Mesenchymal stem cell (in vitro differentiated cells and primary cell): ENCODE measurements at regions not wholly inside any gene's neighbourhood (a gene's known extent, or its start where the extent isn't known, plus 50 kb on each side); places are given as distances from the start of the nearest gene placed in this dataset.

ENCODE experiments used
- DNase-seq: peaks from one replicate; pipeline ENCODE4 v3.0.0-alpha.2; 2013
- H2AFZ ChIP-seq: one replicate; pipeline ENCODE4 v1.6.1; 2013; ENCODE audit warnings: low read depth, mild to moderate bottlenecking, control low read depth, inconsistent platforms, low read length, moderate library complexity
- H2AK5ac ChIP-seq: 2 replicates; pipeline ENCODE4 v1.6.1; 2013; ENCODE audit warnings: low read length, moderate library complexity, mild to moderate bottlenecking, inconsistent platforms; ENCODE audit not compliant: severe bottlenecking
- H2BK120ac ChIP-seq: one replicate; pipeline ENCODE4 v1.6.1; 2013; ENCODE audit warnings: low read depth, mild to moderate bottlenecking, inconsistent platforms, low read length, moderate library complexity
- H2BK12ac ChIP-seq, 2 experiments: one replicate each; pipeline ENCODE4 v1.6.1; 2013; ENCODE audit warnings: inconsistent platforms in 2 of 2, low read length in 2 of 2, mild to moderate bottlenecking in 2 of 2, moderate library complexity in 2 of 2, control low read depth in 1 of 2
- H2BK15ac ChIP-seq: one replicate; pipeline ENCODE4 v1.6.1; 2013; ENCODE audit warnings: mild to moderate bottlenecking, low read depth, inconsistent platforms; ENCODE audit not compliant: poor library complexity, severe bottlenecking
- H2BK5ac ChIP-seq: 2 replicates; pipeline ENCODE4 v1.6.1; 2013; ENCODE audit warnings: low read depth, mild to moderate bottlenecking, low read length, control low read depth, inconsistent platforms; ENCODE audit not compliant: poor library complexity, severe bottlenecking
- H3K14ac ChIP-seq, 2 experiments: one replicate each; pipeline ENCODE4 v1.6.1; 2013; ENCODE audit warnings: inconsistent platforms in 2 of 2, low read length in 2 of 2, control low read depth in 1 of 2, mild to moderate bottlenecking in 1 of 2, moderate library complexity in 1 of 2
- H3K18ac ChIP-seq, 2 experiments: one replicate each; pipeline ENCODE4 v1.6.1; 2013; ENCODE audit warnings: inconsistent platforms in 2 of 2, low read length in 2 of 2, control low read depth in 1 of 2, low read depth in 1 of 2, mild to moderate bottlenecking in 1 of 2
- H3K23ac ChIP-seq, 2 experiments: one replicate each; pipeline ENCODE4 v1.6.1; 2013; ENCODE audit warnings: inconsistent platforms in 2 of 2, low read length in 2 of 2, mild to moderate bottlenecking in 2 of 2, moderate library complexity in 2 of 2, control low read depth in 1 of 2
- H3K27ac ChIP-seq: 2 replicates; pipeline ENCODE4 v1.5.1; 2013; ENCODE audit warnings: mild to moderate bottlenecking, moderate library complexity, low read length, control low read depth, inconsistent platforms; ENCODE audit not compliant: poor library complexity, severe bottlenecking
- H3K27me3 ChIP-seq, 2 experiments: 2 replicates each; pipeline versions ENCODE4 v1.6.1 to v1.7.0; 2013; ENCODE audit warnings: low read length in 2 of 2, mild to moderate bottlenecking in 2 of 2, moderate library complexity in 2 of 2, control low read depth in 1 of 2, inconsistent platforms in 1 of 2; ENCODE audit not compliant: control insufficient read depth in 1 of 2, insufficient read depth in 1 of 2
- H3K36me3 ChIP-seq, 2 experiments: 2 replicates each; pipeline versions ENCODE4 v1.6.1 to v1.7.0; 2013; ENCODE audit warnings: low read length in 2 of 2, control low read depth in 1 of 2, inconsistent platforms in 1 of 2, low read depth in 1 of 2, mild to moderate bottlenecking in 1 of 2; ENCODE audit not compliant: insufficient read depth in 2 of 2, control insufficient read depth in 1 of 2
- H3K4ac ChIP-seq, 2 experiments: one replicate each; pipeline ENCODE4 v1.6.1; 2013; ENCODE audit warnings: inconsistent platforms in 2 of 2, low read length in 2 of 2, mild to moderate bottlenecking in 2 of 2, moderate library complexity in 2 of 2, control low read depth in 1 of 2, low read depth in 1 of 2
- H3K4me1 ChIP-seq: 2 replicates; pipeline ENCODE4 v1.6.1; 2013; ENCODE audit warnings: low read depth, low read length, control low read depth; ENCODE audit not compliant: control insufficient read depth, insufficient read depth
- H3K4me2 ChIP-seq: 2 replicates; pipeline ENCODE4 v1.6.1; 2013; ENCODE audit warnings: low read length, mild to moderate bottlenecking, inconsistent platforms; ENCODE audit not compliant: poor library complexity, severe bottlenecking
- H3K4me3 ChIP-seq, 2 experiments: 2 replicates each; pipeline versions ENCODE4 v1.5.1 to v1.7.0; 2013; ENCODE audit warnings: low read length in 2 of 2, mild to moderate bottlenecking in 2 of 2, control low read depth in 1 of 2, low read depth in 1 of 2; ENCODE audit not compliant: insufficient read depth in 1 of 2
- H3K79me1 ChIP-seq: replicated peaks from 2 replicates; pipeline ENCODE4 v1.6.1; 2013; ENCODE audit warnings: mild to moderate bottlenecking, control low read depth, low read length, inconsistent platforms; ENCODE audit not compliant: poor library complexity, severe bottlenecking
- H3K9ac ChIP-seq: 2 replicates; pipeline ENCODE4 v1.7.0; 2013; ENCODE audit warnings: mild to moderate bottlenecking, low read length, moderate library complexity
- H3K9me3 ChIP-seq: 2 replicates; pipeline ENCODE4 v1.7.0; 2013; ENCODE audit warnings: mild to moderate bottlenecking, low read length; ENCODE audit not compliant: control insufficient read depth
- H4K8ac ChIP-seq: one replicate; pipeline ENCODE4 v1.6.1; 2013; ENCODE audit warnings: inconsistent platforms, mild to moderate bottlenecking, low read length, moderate library complexity
- H4K91ac ChIP-seq: one replicate; pipeline ENCODE4 v1.6.1; 2013; ENCODE audit warnings: mild to moderate bottlenecking, low read length, inconsistent platforms
- WGBS: methylation state at CpG from one replicate; pipeline ENCODE4 v1.1.7; 2013; ENCODE audit warnings: mixed read lengths; 5-methylcytosine and 5-hydroxymethylcytosine counted together

- Histone ChIP-seq H3K9me3 (no peaks in the 10 kb centered on the region), H2BK120ac (no peak overlapping the region), H2BK15ac (no peak overlapping the region), H3K79me1 (no peaks in the 10 kb centered on the region), H3K27me3 (peaks cover 0 to 7% of the 10 kb centered on the region in 2 experiments), H3K4me2 (no peak overlapping the region), H4K91ac (no peak overlapping the region), H4K8ac (no peak overlapping the region), H3K4me3 (no peak overlapping the region), H3K27ac (no peak overlapping the region), H3K9ac (no peak overlapping the region), H3K4me1 (no peaks in the 10 kb centered on the region), H3K18ac (no peak overlapping the region), H3K23ac (no peak overlapping the region), H2AFZ (no peak overlapping the region), H3K36me3 (no peaks in the 10 kb centered on the region), H2BK5ac (no peak overlapping the region), H2AK5ac (no peak overlapping the region), H3K4ac (no peak overlapping the region), H3K14ac (no peak overlapping the region), H2BK12ac (no peak overlapping the region)
- 87% methylated on average over 6 of the region's 9 CpGs for WGBS
- no peak for DNase-seq
Observed at GRCh38 chr1:87206044-87206831, 122.4 kb upstream of the LMO4 start.

GRCh38 chr1:87208080-87208479, 120.6 kb upstream of the LMO4 start:
- no peak overlapping the region for H3K18ac ChIP-seq
- H3K4me2 ChIP-seq, result no peak overlapping the region
- H2BK5ac ChIP-seq, result no peak overlapping the region
- no peak overlapping the region for H2BK12ac ChIP-seq
- H3K4ac ChIP-seq, result no peak overlapping the region
- H4K8ac ChIP-seq, result no peak overlapping the region
- H3K23ac ChIP-seq, result no peak overlapping the region
- H3K36me3 ChIP-seq, result no peaks in the 10 kb centered on the region
- H3K4me3 ChIP-seq, result no peak overlapping the region
- no peaks in the 10 kb centered on the region for H3K79me1 ChIP-seq
- H3K14ac ChIP-seq, result no peak overlapping the region
- peaks cover 0 to 7% of the 10 kb centered on the region in 2 experiments for H3K27me3 ChIP-seq
- no peak for DNase-seq
- no peak overlapping the region for H2BK15ac ChIP-seq
- H2AK5ac ChIP-seq, result no peak overlapping the region
- H3K27ac ChIP-seq, result no peak overlapping the region
- H4K91ac ChIP-seq, result no peak overlapping the region
- H2AFZ ChIP-seq, result no peak overlapping the region
- no peaks in the 10 kb centered on the region for H3K4me1 ChIP-seq
- 97% methylated on average over 2 of the region's 2 CpGs for WGBS
- no peak overlapping the region for H2BK120ac ChIP-seq
- H3K9ac ChIP-seq, result no peak overlapping the region
- H3K9me3 ChIP-seq, result no peaks in the 10 kb centered on the region

- H3K79me1 ChIP-seq, result no peaks in the 10 kb centered on the region
- H4K8ac ChIP-seq, result no peak overlapping the region
- no peak overlapping the region for H2BK5ac ChIP-seq
- no peak overlapping the region for H3K18ac ChIP-seq
- H3K4me3 ChIP-seq, result no peak overlapping the region
- DNase-seq, result no peak
- 94% methylated on average over 4 of the region's 4 CpGs for WGBS
- no peaks in the 10 kb centered on the region for H3K9me3 ChIP-seq
- H4K91ac ChIP-seq, result no peak overlapping the region
- H2BK12ac ChIP-seq, result no peak overlapping the region
- H3K4me1 ChIP-seq, result no peaks in the 10 kb centered on the region
- no peak overlapping the region for H3K9ac ChIP-seq
- H2BK120ac ChIP-seq, result no peak overlapping the region
- no peak overlapping the region for H3K14ac ChIP-seq
- H2AFZ ChIP-seq, result no peak overlapping the region
- no peak overlapping the region for H2AK5ac ChIP-seq
- H3K27ac ChIP-seq, result no peak overlapping the region
- no peaks in the 10 kb centered on the region for H3K36me3 ChIP-seq
- peaks cover 0 to 7% of the 10 kb centered on the region in 2 experiments for H3K27me3 ChIP-seq
- no peak overlapping the region for H3K4ac ChIP-seq
- no peak overlapping the region for H2BK15ac ChIP-seq
- no peak overlapping the region for H3K23ac ChIP-seq
- no peak overlapping the region for H3K4me2 ChIP-seq
Observed at GRCh38 chr1:87208931-87209330, 119.7 kb upstream of the LMO4 start.

- Histone ChIP-seq H3K9ac (no peak overlapping the region), H3K4me2 (no peak overlapping the region), H2AK5ac (no peak overlapping the region), H2BK12ac (no peak overlapping the region), H3K27ac (no peak overlapping the region), H4K91ac (no peak overlapping the region), H2BK120ac (no peak overlapping the region), H4K8ac (no peak overlapping the region), H2BK15ac (no peak overlapping the region), H2BK5ac (no peak overlapping the region), H3K14ac (no peak overlapping the region), H3K4ac (no peak overlapping the region), H3K18ac (no peak overlapping the region), H3K23ac (no peak overlapping the region), H3K79me1 (no peaks in the 10 kb centered on the region), H3K4me3 (no peak overlapping the region), H3K4me1 (no peaks in the 10 kb centered on the region), H2AFZ (no peak overlapping the region), H3K9me3 (peaks cover 9% of the 10 kb centered on the region), H3K27me3 (peaks cover 0 to 7% of the 10 kb centered on the region in 2 experiments), H3K36me3 (no peaks in the 10 kb centered on the region)
- DNase-seq, result no peak
- WGBS, result 50% methylated on average over 1 of the region's 3 CpGs
Observed at GRCh38 chr1:87210151-87210550, 118.5 kb upstream of the LMO4 start.
